Stromal cell of bone marrow (primary cell): ENCODE measurements at regions not wholly inside any gene's neighbourhood (a gene's known extent, or its start where the extent isn't known, plus 50 kb on each side); places are given as distances from the start of the nearest gene placed in this dataset.
A peak's percentile ranks its signal among the peaks of the same experiment; 100 is the strongest.
"Not testable (repeated sequence)": the region's sequence is repeated elsewhere in the genome, so short reads cannot be mapped to it uniquely, and the experiment has no call there.

Source experiments
- DNase-seq: peaks from one replicate; pipeline ENCODE4 v3.0.0-alpha.2; 2012; ENCODE audit warnings: low read depth

DNA sequence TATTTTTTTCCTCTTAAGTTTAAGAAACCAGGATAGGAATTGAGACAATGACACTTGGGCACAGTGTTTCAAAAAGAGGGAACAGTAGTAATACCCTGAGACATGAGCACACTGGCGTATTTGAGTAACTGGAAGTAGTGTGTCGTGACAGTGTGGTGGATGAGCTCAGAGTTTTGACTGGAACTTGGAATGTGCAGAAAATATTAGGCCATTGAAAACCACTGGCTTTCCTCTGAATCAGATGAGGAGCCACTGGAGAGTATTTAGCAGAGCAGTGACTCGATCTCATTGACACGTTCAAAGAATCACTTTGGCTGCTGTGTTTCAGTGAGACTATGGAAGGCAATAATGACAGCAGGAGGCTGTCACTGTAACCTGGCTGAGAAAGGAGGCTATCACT, 1531.2 kb downstream of the STIM2 start:
- peak; percentile 49 for DNase-seq

DNA sequence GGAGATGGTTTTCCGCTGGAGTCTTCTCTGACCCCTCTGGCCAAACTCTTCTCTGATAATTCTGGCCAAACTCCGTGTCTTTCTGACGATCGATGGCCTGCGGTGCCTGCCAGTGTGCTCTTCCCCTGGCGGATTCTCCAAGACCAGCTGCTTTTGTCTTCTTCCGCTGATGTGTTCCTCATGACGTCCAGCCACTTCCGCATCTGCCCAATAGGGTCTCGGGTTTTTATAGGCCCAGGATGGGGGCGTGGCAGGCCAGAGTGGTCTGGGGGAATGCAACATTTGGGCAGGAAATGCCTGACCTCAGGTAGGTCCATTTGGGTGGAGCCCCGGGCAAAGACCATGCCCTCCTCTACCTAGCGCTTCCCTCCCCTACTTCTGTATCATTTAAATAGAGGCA, 1542.1 kb downstream of the STIM2 start:
- no peak for DNase-seq

DNA sequence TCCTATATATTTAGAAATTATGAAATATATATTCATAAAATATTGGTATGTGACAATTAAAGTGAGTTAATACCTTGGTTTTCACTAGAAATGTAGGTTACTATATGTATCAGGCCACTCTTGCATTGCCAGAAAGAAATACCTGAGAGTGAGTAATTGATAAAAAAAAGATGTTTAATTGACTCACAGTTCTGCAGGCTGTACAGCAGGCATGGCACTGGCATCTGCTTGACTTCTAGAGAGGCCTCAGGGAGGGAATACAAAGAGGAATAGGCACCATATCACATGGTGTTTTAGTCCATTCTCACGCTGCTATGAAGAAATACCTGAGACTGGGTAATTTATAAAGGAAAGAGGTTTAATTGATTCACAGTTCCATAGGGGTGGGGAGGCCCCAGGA, 1560.6 kb downstream of the STIM2 start:
- DNase-seq = no peak

GRCh38 chr4:28426251-28426650, 1565.6 kb downstream of the STIM2 start:
- no peak for DNase-seq

- DNase-seq = no peak
Observed at GRCh38 chr4:28427306-28428085, 1566.9 kb downstream of the STIM2 start.

- no peak for DNase-seq
Observed at GRCh38 chr4:28432348-28433025, 1571.8 kb downstream of the STIM2 start.

GRCh38 chr4:28435314-28435713, 1574.7 kb downstream of the STIM2 start:
- DNase-seq = no peak

DNA sequence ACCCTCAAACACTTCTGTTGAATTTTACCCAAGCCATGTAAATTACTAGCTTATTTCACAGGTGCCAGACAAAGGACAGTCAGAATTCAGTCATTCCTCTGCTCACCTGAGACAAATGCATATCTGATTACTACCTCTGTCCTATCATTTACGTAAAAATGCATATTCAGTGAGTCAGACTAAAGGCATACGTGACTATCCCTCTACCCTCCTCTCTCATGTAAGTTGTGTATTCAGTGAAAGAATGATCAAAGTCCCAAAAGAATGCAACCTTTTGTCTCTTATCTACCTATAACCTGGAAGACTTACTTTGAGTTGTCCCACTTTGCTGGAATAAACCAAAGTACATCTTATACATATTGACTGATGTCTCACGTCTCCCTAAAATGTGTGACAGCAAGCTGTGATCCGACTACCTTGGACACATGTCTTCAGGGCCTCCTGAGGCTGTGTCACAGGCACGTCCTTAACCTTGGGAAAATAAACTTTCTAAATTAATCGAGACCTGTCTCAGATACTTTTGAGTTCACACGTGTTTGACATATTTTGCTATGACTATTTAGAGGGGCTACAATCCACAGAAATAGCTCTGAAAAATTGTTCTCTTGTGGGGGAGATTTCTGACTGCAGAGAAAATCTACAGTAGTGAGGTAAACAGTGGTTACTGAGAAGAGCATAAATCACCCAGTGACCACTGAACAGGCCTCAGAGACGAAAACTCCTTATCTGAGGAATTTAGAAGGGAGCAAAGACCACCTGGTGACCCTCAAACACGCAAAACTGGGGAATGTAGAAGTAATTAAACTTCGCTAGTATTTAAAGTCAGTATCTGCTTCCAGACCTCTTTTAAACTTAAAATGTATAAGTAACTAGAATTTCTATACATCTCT, 1575.8 kb downstream of the STIM2 start:
- no peak for DNase-seq

GRCh38 chr4:28443371-28443770, 1582.7 kb downstream of the STIM2 start:
- DNase-seq = no peak

DNA sequence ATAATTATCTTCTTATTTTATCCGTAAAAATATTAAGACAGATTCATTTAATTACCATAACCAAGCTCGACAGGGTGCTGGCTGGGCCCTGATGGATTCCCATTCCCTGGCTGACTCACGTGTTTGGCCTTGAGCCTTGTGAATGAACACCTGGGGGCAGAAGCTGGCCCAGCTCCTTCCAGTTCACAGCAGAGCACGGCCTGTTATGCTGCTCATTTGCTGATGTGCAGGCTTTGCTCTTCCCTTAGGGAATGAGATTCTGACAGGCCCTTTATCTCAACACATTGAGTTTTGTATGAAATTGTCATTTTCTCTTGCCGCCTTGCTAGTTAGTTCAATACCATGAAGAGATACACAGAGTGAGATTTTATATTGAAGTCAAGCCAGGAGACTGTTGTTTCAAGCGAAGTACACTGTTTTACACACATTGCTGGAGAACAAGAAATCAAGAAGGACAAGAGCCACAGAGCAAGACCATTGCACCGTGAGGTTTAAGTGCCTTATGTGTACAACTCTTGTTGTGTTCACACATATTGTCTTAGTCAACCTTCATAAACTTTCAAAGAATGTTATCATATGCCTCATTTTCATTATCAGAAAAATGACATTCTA, 1583.3 kb downstream of the STIM2 start:
- DNase-seq = no peak

DNA sequence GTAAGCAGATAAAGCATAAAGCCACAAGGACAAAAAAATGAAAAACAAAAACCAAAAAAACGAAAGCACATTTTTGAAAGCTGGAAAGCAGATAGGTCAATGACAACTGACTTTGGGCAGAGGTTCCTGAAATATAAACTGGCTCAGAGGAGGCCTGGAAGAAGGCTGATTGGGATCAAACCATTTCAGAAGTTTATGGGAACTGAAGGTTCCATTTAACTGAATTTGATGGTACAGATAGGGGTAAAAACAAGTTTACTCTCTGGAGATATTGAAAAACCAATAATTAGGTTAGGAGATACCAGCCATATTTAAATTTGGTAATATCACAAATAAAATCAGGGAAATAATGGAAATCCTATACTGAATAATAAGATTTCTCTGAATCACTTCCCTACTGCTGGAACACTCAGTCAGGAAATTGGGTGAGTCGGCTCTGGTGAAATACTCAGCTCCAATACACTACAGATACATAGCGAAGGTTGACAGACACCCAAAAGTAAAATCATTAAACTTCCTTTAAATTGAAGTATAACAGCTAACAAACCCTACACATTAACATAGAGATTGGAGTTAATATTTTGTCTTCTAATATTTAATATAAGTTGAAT, 1584.3 kb downstream of the STIM2 start:
- peak; percentile 40 for DNase-seq

DNA sequence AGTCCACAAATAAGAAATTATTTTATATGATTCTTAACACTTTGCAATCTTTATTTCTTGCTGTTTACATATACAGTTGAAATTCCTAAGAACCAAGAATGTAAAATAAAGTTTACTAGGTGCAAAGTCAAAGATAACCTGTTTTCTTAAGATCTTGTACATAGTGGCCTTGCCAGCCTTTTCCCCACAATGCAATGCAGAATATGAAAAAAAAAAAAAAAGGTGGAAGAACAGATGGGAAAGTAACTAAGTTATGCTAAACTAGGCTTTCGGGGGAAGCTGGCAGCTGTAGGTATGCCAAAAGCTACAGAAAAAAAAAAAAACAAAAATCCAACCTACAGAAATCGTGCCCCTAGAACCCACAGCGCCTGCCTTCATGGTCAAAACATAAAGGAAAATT, 1588.4 kb downstream of the STIM2 start:
- no peak for DNase-seq

DNA sequence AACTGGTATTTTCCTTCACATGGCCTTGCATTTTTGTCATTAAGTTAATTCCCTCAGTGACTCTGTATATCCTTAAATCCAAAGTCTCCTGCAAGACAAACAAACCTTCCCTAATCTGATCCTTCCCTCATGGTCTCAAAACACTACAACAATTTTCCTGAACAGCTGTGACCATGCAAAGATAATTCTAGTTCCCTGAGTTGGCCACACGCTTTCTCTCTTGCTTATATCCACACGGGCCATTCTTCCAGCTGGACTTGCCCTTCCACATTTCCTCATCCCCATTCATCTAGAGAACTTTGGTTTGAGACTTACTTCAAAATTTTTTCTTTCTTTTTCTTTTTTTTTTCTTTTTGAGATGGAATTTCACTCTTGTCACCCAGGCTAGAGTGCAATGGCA, 1590.7 kb downstream of the STIM2 start:
- no peak for DNase-seq

DNA sequence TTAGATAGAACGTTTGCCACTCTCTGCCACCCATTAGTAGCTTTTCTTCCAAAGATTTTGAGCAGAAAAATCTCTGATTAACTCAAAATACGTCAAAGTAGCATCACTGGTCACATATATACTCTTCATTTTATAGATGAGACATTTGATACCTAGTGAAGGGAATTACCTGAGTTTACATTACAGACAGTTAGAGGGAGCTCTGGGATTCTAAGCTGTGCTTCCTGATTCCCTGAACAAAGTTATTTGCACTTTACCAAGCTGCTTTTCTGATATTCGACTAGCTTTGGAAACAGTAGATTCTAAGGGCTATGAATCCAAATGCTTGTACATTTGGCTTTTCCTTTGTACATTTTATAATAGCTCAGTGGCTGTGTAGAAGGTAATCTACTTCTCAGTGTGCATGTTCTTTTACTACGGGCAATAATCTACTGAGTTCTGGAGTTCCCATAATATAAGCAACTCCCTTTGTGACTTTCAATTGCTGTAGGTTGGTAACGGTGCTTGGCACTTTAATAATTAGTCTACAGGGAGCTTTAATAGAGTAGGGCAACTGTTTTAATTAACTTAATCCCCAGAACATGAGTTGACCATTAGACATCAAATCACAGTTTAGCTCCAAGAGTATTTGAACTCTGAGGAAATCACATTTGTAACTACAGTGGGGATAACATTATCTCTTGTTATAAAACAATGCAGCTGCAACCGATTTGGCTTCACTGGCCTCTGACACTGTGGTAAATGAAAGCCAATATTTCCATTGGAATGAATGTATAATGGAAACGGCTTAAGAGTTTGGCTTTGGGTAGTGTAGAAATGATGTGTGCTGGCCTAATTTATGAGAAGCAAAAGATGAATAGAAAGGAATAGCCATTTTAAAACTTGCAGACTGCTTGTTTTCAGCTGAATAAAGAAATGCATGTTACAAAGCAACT, 1602.4 kb downstream of the STIM2 start:
- DNase-seq = peak; percentile 48

GRCh38 chr4:28464823-28465222, 1604.2 kb downstream of the STIM2 start:
- DNase-seq = no peak

DNA sequence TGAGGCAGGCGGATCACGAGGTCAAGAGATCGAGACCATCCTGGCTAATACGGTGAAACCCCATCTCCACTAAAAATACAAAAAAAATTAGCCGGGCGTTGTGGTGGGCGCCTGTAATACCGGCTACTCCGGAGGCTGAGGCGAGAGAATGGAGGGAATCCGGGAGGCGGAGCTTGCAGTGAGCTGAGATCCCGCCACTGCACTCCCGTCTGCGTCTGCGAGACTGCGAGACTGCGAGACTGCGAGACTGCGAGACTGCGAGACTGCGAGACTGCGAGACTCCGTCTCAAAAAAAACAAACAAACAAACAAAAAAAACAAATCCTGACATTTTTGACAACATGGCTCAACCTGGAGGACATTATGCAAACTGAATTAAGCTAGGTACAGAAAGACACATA, 1606.2 kb downstream of the STIM2 start:
- not testable (repeated sequence) for DNase-seq

- DNase-seq = no peak
Observed at GRCh38 chr4:28469387-28469786, 1608.7 kb downstream of the STIM2 start.

- DNase-seq = peak; percentile 71
Observed at GRCh38 chr4:28469886-28470285, 1609.2 kb downstream of the STIM2 start.

- no peak for DNase-seq
Observed at GRCh38 chr4:28475381-28475780, 1614.7 kb downstream of the STIM2 start.

DNA sequence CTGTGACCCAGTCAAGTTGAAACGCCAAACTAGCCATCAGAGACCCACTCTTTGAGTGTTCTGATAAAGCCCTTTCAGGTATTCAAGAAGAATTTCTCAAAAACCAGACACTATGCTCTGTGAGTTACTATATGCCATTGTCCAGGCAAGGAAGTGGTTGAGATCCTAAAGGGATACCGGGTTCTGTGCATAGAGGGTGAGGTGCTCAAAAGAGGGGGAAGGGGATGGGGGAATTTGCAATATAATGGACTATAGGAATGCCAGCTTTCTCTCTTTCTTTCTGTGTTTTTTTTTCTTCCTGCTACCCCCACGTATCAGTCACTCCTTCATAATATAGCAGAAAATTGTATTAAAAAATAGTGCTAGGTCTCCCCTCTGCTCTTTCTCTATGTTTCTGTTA, 1619.0 kb downstream of the STIM2 start:
- no peak for DNase-seq

DNA sequence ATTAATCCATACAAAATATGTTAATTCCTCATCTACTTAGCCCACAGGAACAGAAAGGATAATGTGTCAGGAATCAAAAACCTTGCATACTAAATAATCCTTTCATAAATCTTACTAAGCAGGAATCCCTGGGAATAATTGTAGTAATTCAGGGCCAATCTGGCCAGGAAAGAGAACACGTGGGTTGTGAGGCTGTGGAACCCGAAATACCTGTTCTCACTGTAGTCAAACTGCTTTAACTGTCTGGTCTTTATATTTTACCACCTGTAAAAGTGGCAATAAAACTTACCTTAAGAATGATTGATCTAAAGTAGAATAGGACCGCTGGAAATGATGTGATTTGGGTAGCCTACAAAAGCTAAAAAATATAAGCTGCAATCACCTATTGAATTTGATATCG, 1620.9 kb downstream of the STIM2 start:
- DNase-seq = no peak
